ENCODE measurements at regions not wholly inside any gene's neighbourhood (a gene's known extent, or its start where the extent isn't known, plus 50 kb on each side); places are given as distances from the start of the nearest gene placed in this dataset.

DNA sequence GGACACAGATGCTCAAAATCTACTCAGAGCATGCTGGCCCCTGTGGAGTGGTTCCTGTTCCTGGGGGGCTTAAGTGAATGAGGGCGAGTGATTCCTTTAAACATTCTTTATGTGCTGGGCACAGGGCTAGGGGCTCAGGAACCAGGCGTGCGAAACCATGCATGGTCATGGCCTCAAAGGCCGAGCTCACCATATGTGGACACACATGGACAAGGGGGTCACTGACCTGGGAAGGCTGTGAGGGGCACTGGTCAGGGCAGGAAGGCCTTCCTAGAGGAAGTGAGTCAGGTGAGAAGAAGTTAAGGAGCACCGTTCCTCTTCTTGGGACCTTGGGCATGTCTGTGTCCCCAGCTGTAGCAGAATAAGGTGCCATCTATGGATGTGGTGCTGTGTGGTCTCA is 74.6 kb upstream of the BHLHE23 start:
- peaks cover 15 to 18% of the 10 kb centered on the region in 2 donors for H3K9me3 ChIP-seq
- H3K4me3 ChIP-seq, result no peak overlapping the region
- in situ Hi-C loops (cut with MboI; ENCODE audit: low pct_ligation_motif_present in 1 of 4, low pct_unique_long_range_greater_than_20kb in 1 of 4, low sequenced_read_pairs in 3 of 4), result no loop called here
- H3K27ac ChIP-seq, result no peak overlapping the region
- TF ChIP-seq POLR2A (IDR thresholded peaks at IDR 0.05), result no peak
- TF ChIP-seq, protein P1, sequence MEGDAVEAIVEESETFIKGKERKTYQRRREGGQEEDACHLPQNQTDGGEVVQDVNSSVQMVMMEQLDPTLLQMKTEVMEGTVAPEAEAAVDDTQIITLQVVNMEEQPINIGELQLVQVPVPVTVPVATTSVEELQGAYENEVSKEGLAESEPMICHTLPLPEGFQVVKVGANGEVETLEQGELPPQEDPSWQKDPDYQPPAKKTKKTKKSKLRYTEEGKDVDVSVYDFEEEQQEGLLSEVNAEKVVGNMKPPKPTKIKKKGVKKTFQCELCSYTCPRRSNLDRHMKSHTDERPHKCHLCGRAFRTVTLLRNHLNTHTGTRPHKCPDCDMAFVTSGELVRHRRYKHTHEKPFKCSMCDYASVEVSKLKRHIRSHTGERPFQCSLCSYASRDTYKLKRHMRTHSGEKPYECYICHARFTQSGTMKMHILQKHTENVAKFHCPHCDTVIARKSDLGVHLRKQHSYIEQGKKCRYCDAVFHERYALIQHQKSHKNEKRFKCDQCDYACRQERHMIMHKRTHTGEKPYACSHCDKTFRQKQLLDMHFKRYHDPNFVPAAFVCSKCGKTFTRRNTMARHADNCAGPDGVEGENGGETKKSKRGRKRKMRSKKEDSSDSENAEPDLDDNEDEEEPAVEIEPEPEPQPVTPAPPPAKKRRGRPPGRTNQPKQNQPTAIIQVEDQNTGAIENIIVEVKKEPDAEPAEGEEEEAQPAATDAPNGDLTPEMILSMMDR (IDR thresholded peaks at IDR 0.05), result no peak
- no peak for TF ChIP-seq POLR2AphosphoS5 (IDR thresholded peaks at IDR 0.05)
- DNase-seq, result no peak
- peaks cover 45% of the 10 kb centered on the region for H3K27me3 ChIP-seq
- H3K36me3 ChIP-seq, result no peaks in the 10 kb centered on the region
- intact Hi-C loops (cut with DNase I; ENCODE audit: low total_unique reads), result no loop called here
- 73% methylated on average over 5 of the region's 5 CpGs; no CpG with 5 or more reads in 1 of the 2 donors for WGBS, 2 donors (ENCODE audit: low coverage in 1 of 2)
- no peaks in the 10 kb centered on the region for H3K4me1 ChIP-seq

DNA sequence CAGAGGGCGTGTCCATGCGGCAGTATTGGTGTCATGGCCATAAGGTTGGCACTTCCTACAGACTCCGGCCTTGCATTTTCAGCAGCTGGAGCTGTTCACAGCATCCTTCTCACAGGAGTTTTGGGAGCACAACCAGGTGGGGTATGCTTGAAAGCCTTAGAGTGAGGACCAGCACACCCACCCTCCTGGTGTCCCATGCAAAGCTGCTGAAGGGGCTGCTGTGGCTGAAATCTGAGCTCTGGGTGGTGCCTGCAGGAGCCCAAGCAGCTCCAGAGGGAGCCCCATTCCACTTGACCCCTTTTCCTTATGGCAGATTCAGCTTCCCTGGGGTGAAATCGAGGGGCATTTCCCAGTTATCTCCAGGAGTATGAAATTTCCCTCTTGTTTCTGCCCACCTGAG is 74.0 kb upstream of the BHLHE23 start:
- intact Hi-C loops (cut with DNase I; ENCODE audit: low total_unique reads) (no loop called here), in situ Hi-C loops (cut with MboI; ENCODE audit: low pct_ligation_motif_present in 1 of 4, low pct_unique_long_range_greater_than_20kb in 1 of 4, low sequenced_read_pairs in 3 of 4) (no loop called here)
- DNase-seq, result no peak
- TF ChIP-seq, protein P1 (IDR thresholded peaks at IDR 0.05), result no peak
- no peak for TF ChIP-seq POLR2A (IDR thresholded peaks at IDR 0.05)
- no peak for TF ChIP-seq EP300 (IDR thresholded peaks at IDR 0.05; ENCODE audit: low read depth)
- TF ChIP-seq POLR2AphosphoS5 (IDR thresholded peaks at IDR 0.05), result no peak
- Histone ChIP-seq H3K4me1 (no peaks in the 10 kb centered on the region), H3K9me3 (peaks cover 15 to 18% of the 10 kb centered on the region in 2 donors), H3K4me3 (no peak overlapping the region), H3K27me3 (peaks cover 45% of the 10 kb centered on the region), H3K36me3 (no peaks in the 10 kb centered on the region), H3K27ac (no peak overlapping the region)
- WGBS, 2 donors (ENCODE audit: low coverage in 1 of 2), result 55% methylated on average over 4 of the region's 4 CpGs; no CpG with 5 or more reads in 1 of the 2 donors

DNA sequence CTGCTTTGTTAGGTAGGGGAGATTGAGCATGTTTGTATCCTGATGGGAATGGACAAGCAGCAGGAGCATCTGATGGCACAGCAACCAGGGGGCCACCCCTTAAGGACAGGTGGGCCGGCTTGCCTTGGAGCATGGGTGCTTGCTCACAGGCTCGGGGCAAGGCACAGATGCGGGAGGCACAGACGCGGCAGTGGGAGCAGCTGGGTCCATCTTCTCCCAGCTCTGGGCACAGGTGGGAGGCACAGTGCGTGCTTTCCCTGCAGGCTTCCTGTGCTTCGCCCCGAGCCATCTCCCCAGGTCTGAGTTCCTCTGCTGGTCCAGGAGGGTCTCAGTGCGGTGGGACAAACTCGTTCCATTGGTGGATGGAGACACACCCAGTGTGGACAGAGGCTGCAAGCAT is 73.6 kb upstream of the BHLHE23 start:
- H3K36me3 ChIP-seq, result no peaks in the 10 kb centered on the region
- peaks cover 15 to 18% of the 10 kb centered on the region in 2 donors for H3K9me3 ChIP-seq
- DNase-seq, result no peak
- intact Hi-C loops (cut with DNase I; ENCODE audit: low total_unique reads) (no loop called here), in situ Hi-C loops (cut with MboI; ENCODE audit: low pct_ligation_motif_present in 1 of 4, low pct_unique_long_range_greater_than_20kb in 1 of 4, low sequenced_read_pairs in 3 of 4) (no loop called here)
- H3K4me3 ChIP-seq, result no peak overlapping the region
- no peak for TF ChIP-seq POLR2AphosphoS5 (IDR thresholded peaks at IDR 0.05)
- TF ChIP-seq, protein P1 (IDR thresholded peaks at IDR 0.05), result no peak
- H3K27ac ChIP-seq, result no peak overlapping the region
- WGBS, 2 donors (ENCODE audit: low coverage in 1 of 2), result 88% methylated on average over 10 of the region's 10 CpGs; no CpG with 5 or more reads in 1 of the 2 donors
- no peaks in the 10 kb centered on the region for H3K4me1 ChIP-seq
- H3K27me3 ChIP-seq, result peaks cover 44% of the 10 kb centered on the region

GRCh38 chr20:63079971-63080370 is 73.2 kb upstream of the BHLHE23 start:
- H3K36me3 ChIP-seq, result no peaks in the 10 kb centered on the region
- DNase-seq, result no peak
- WGBS, 2 donors (ENCODE audit: low coverage in 1 of 2), result 83% methylated on average over 2 of the region's 2 CpGs; no CpG with 5 or more reads in 1 of the 2 donors
- H3K27ac ChIP-seq, result no peak overlapping the region
- H3K27me3 ChIP-seq, result peaks cover 40% of the 10 kb centered on the region
- TF ChIP-seq POLR2A (IDR thresholded peaks at IDR 0.05) (no peak), EP300 (IDR thresholded peaks at IDR 0.05; ENCODE audit: low read depth) (no peak), POLR2AphosphoS5 (IDR thresholded peaks at IDR 0.05) (no peak)
- TF ChIP-seq, protein P1 (IDR thresholded peaks at IDR 0.05), result no peak
- peaks cover 15 to 18% of the 10 kb centered on the region in 2 donors for H3K9me3 ChIP-seq
- H3K4me3 ChIP-seq, result no peak overlapping the region
- in situ Hi-C loops (cut with MboI; ENCODE audit: low pct_ligation_motif_present in 1 of 4, low pct_unique_long_range_greater_than_20kb in 1 of 4, low sequenced_read_pairs in 3 of 4) (no loop called here), intact Hi-C loops (cut with DNase I; ENCODE audit: low total_unique reads) (no loop called here)
- no peaks in the 10 kb centered on the region for H3K4me1 ChIP-seq
